ENCODE measurements at regions not wholly inside any gene's neighbourhood (a gene's known extent, or its start where the extent isn't known, plus 50 kb on each side); places are given as distances from the start of the nearest gene placed in this dataset.

- POLR2A ChIA-PET: no interaction called here
- TF ChIP-seq ZSCAN4 (tag by site-specific recombination; IDR thresholded peaks at IDR 0.05) (no peak), KLF17 (tag by site-specific recombination; IDR thresholded peaks at IDR 0.05) (no peak), ZNF423 (tag by site-specific recombination; IDR thresholded peaks at IDR 0.05) (no peak), ZNF366 (tag by site-specific recombination; conservative IDR thresholded peaks at IDR 0.05) (no peak), PRDM4 (tag by site-specific recombination; IDR thresholded peaks at IDR 0.05) (no peak), ZNF121 (tag by site-specific recombination; IDR thresholded peaks at IDR 0.05) (no peak), ZNF354C (tag by site-specific recombination; IDR thresholded peaks at IDR 0.05; ENCODE audit: borderline replicate concordance, low read depth) (no peak), ZNF837 (tag by site-specific recombination; IDR thresholded peaks at IDR 0.05) (no peak), ZNF157 (tag by site-specific recombination; IDR thresholded peaks at IDR 0.05) (no peak), TSHZ1 (tag by site-specific recombination; IDR thresholded peaks at IDR 0.05; ENCODE audit: borderline replicate concordance) (no peak), ZNF280C (tag by site-specific recombination; IDR thresholded peaks at IDR 0.05) (no peak), ZNF37A (tag by site-specific recombination; IDR thresholded peaks at IDR 0.05) (no peak), KLF9 (tag by site-specific recombination; IDR thresholded peaks at IDR 0.05; ENCODE audit: low read depth) (no peak), GFI1B (tag by site-specific recombination; IDR thresholded peaks at IDR 0.05) (no peak)
- Histone ChIP-seq H3K36me3 (ENCODE audit: control insufficient read depth in 2 of 2, insufficient read depth in 1 of 2, low read length in 2 of 2) (no peaks in the 10 kb centered on the region), H3K27ac (ENCODE audit: extremely low read depth, low read depth, low read length) (no peak overlapping the region), H3K4me1 (ENCODE audit: control insufficient read depth, insufficient read depth, low read length) (no peaks in the 10 kb centered on the region), H3K4me3 (ENCODE audit: low read depth, low read length) (no peak overlapping the region), H3K9me3 (ENCODE audit: control insufficient read depth, insufficient read depth, low read depth, low read length) (no peaks in the 10 kb centered on the region)
- CTCF ChIA-PET: no interaction called here
These were observed 1524.3 kb downstream of the PCDH18 start for GRCh38 chr4:136007991-136008390.

- Histone ChIP-seq H3K9me3 (ENCODE audit: control insufficient read depth, insufficient read depth, low read depth, low read length) (no peaks in the 10 kb centered on the region), H3K27ac (ENCODE audit: extremely low read depth, low read depth, low read length) (no peak overlapping the region), H3K4me1 (ENCODE audit: control insufficient read depth, insufficient read depth, low read length) (no peaks in the 10 kb centered on the region), H3K4me3 (ENCODE audit: low read depth, low read length) (no peak overlapping the region), H3K36me3 (ENCODE audit: control insufficient read depth in 2 of 2, insufficient read depth in 1 of 2, low read length in 2 of 2) (no peaks in the 10 kb centered on the region)
- ChIA-PET POLR2A (no interaction called here), CTCF (interaction anchor here (0.5 kb wide), 1 partner anchor 637 kb away, joined by 4 read pairs; no protein-coding TSS in a partner anchor)
- TF ChIP-seq ZNF513 (tag by site-specific recombination; IDR thresholded peaks at IDR 0.05) (no peak), ZNF416 (tag by site-specific recombination; IDR thresholded peaks at IDR 0.05) (no peak), ZNF76 (tag by site-specific recombination; IDR thresholded peaks at IDR 0.05; ENCODE audit: borderline replicate concordance, low read depth) (no peak), ZNF169 (tag by site-specific recombination; IDR thresholded peaks at IDR 0.05) (no peak), ZNF211 (tag by site-specific recombination; IDR thresholded peaks at IDR 0.05; ENCODE audit: low read depth) (no peak), KLF7 (tag by site-specific recombination; IDR thresholded peaks at IDR 0.05; ENCODE audit: borderline replicate concordance) (no peak), ZNF202 (tag by site-specific recombination; IDR thresholded peaks at IDR 0.05; ENCODE audit: borderline replicate concordance) (no peak), ZBTB44 (tag by site-specific recombination; IDR thresholded peaks at IDR 0.05) (no peak)
These were observed 1530.0 kb downstream of the PCDH18 start for GRCh38 chr4:136002316-136002715.
